ENCODE measurements at regions not wholly inside any gene's neighbourhood (a gene's known extent, or its start where the extent isn't known, plus 50 kb on each side); places are given as distances from the start of the nearest gene placed in this dataset.

DNA sequence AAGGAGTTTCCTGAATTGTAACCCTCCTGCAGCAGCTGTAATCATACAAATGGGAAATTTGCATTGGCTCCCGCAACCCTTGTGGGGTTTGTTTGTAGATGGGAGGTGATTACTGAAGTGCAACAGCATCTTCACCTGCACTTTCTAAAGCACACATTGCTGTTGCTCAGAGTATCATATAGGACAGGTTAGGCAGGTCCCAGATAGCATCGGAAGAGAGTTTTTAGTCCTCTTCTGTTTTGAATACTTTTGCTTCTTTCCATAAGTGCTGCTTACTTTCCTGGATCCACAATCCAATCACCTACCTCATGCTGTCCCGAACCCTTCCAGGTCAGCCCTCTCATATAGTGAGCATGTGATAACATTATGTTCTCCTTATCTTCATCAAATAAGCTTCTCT lies 300.4 kb downstream of the PTPRC start:
- peaks cover 4% of the 10 kb centered on the region for H3K4me1 ChIP-seq
- H3K36me3 ChIP-seq, result no peaks in the 10 kb centered on the region
- DNase-seq (no peak), ATAC-seq (no peak)
- no peak for TF ChIP-seq CTCF (IDR thresholded peaks at IDR 0.05)
- intact Hi-C loops (cut with DNase I), result no loop called here
- H3K4me3 ChIP-seq, result no peak overlapping the region
- no peak overlapping the region for H3K27ac ChIP-seq
- no peaks in the 10 kb centered on the region for H3K27me3 ChIP-seq
- no peaks in the 10 kb centered on the region for H3K9me3 ChIP-seq

GRCh38 chr1:198939956-198940355 lies 301.1 kb downstream of the PTPRC start:
- TF ChIP-seq CTCF (IDR thresholded peaks at IDR 0.05), result no peak
- intact Hi-C loops (cut with DNase I), result no loop called here
- H3K27me3 ChIP-seq, result no peaks in the 10 kb centered on the region
- ATAC-seq, result no peak
- no peak overlapping the region for H3K27ac ChIP-seq
- H3K9me3 ChIP-seq, result no peaks in the 10 kb centered on the region
- no peaks in the 10 kb centered on the region for H3K4me1 ChIP-seq
- H3K36me3 ChIP-seq, result no peaks in the 10 kb centered on the region
- no peak overlapping the region for H3K4me3 ChIP-seq
- DNase-seq, result no peak

- H3K4me1 ChIP-seq, result no peaks in the 10 kb centered on the region
- H3K4me3 ChIP-seq, result no peak overlapping the region
- TF ChIP-seq CTCF (IDR thresholded peaks at IDR 0.05), result no peak
- H3K36me3 ChIP-seq, result no peaks in the 10 kb centered on the region
- H3K27me3 ChIP-seq, result no peaks in the 10 kb centered on the region
- no peak overlapping the region for H3K27ac ChIP-seq
- no peak for ATAC-seq
- no peak for DNase-seq
- no peaks in the 10 kb centered on the region for H3K9me3 ChIP-seq
- intact Hi-C loops (cut with DNase I), result no loop called here
These were observed 303.6 kb downstream of the PTPRC start for GRCh38 chr1:198942466-198942865.

- TF ChIP-seq CTCF (IDR thresholded peaks at IDR 0.05), result no peak
- Histone ChIP-seq H3K36me3 (no peaks in the 10 kb centered on the region), H3K9me3 (no peaks in the 10 kb centered on the region), H3K27ac (no peak overlapping the region), H3K4me3 (no peak overlapping the region), H3K27me3 (no peaks in the 10 kb centered on the region), H3K4me1 (no peaks in the 10 kb centered on the region)
- intact Hi-C loops (cut with DNase I), result no loop called here
- ATAC-seq (no peak), DNase-seq (no peak)
These were observed 304.8 kb downstream of the PTPRC start for GRCh38 chr1:198943484-198944187.

- DNase-seq (no peak), ATAC-seq (no peak)
- Histone ChIP-seq H3K9me3 (no peaks in the 10 kb centered on the region), H3K27me3 (no peaks in the 10 kb centered on the region), H3K36me3 (no peaks in the 10 kb centered on the region), H3K4me1 (no peaks in the 10 kb centered on the region), H3K27ac (no peak overlapping the region), H3K4me3 (no peak overlapping the region)
- intact Hi-C loops (cut with DNase I), result no loop called here
- TF ChIP-seq CTCF (IDR thresholded peaks at IDR 0.05), result no peak
These were observed 308.6 kb downstream of the PTPRC start for GRCh38 chr1:198947456-198947855.

Measured in upper lobe of right lung (tissue), 1 donor.